NCI-H2227 treated with DMSO at 0.1 percent for 48 hours (cell line): ENCODE measurements at regions not wholly inside any gene's neighbourhood (a gene's known extent, or its start where the extent isn't known, plus 50 kb on each side); places are given as distances from the start of the nearest gene placed in this dataset.

Experiments
- DNase-seq: peaks from one replicate; lab custom pipeline; 2025; lab: John Stamatoyannopoulos, UW

- no peak for DNase-seq
Observed at GRCh38 chr5:143761663-143762062, 50.3 kb upstream of the HMHB1 start.

GRCh38 chr5:143760755-143761154 lies 51.2 kb upstream of the HMHB1 start:
- no peak for DNase-seq

GRCh38 chr5:143760131-143760505 lies 51.8 kb upstream of the HMHB1 start:
- DNase-seq: no peak

- DNase-seq: no peak
Observed at GRCh38 chr5:143759396-143760130, 52.4 kb upstream of the HMHB1 start.

- no peak for DNase-seq
Observed at GRCh38 chr5:143758750-143759149, 53.2 kb upstream of the HMHB1 start.

- no peak for DNase-seq
Observed at GRCh38 chr5:143758015-143758414, 53.9 kb upstream of the HMHB1 start.

- DNase-seq: no peak
Observed at GRCh38 chr5:143757116-143757515, 54.8 kb upstream of the HMHB1 start.

GRCh38 chr5:143755966-143756365 lies 56.0 kb upstream of the HMHB1 start:
- DNase-seq: no peak

- DNase-seq: no peak
Observed at GRCh38 chr5:143752165-143752850, 59.7 kb upstream of the HMHB1 start.

- no peak for DNase-seq
Observed at GRCh38 chr5:143751342-143751741, 60.6 kb upstream of the HMHB1 start.

- no peak for DNase-seq
Observed at GRCh38 chr5:143749581-143750205, 62.3 kb upstream of the HMHB1 start.

GRCh38 chr5:143748516-143748915 lies 63.4 kb upstream of the HMHB1 start:
- no peak for DNase-seq

- DNase-seq: no peak
Observed at GRCh38 chr5:143742951-143743350, 69.0 kb upstream of the HMHB1 start.

GRCh38 chr5:143741421-143741820 lies 70.5 kb upstream of the HMHB1 start:
- DNase-seq: no peak

- no peak for DNase-seq
Observed at GRCh38 chr5:143740956-143741355, 71.0 kb upstream of the HMHB1 start.

- no peak for DNase-seq
Observed at GRCh38 chr5:143739746-143740145, 72.2 kb upstream of the HMHB1 start.

GRCh38 chr5:143738417-143739401 lies 73.3 kb upstream of the HMHB1 start:
- no peak for DNase-seq

GRCh38 chr5:143737062-143737461 lies 74.9 kb upstream of the HMHB1 start:
- peak; percentile 1 for DNase-seq

- no peak for DNase-seq
Observed at GRCh38 chr5:143734456-143734780, 77.5 kb upstream of the HMHB1 start.

GRCh38 chr5:143733665-143734455 lies 78.1 kb upstream of the HMHB1 start:
- no peak for DNase-seq

GRCh38 chr5:143732402-143732801 lies 79.6 kb upstream of the HMHB1 start:
- no peak for DNase-seq
